ENCODE measurements at regions not wholly inside any gene's neighbourhood (a gene's known extent, or its start where the extent isn't known, plus 50 kb on each side); places are given as distances from the start of the nearest gene placed in this dataset.

DNA sequence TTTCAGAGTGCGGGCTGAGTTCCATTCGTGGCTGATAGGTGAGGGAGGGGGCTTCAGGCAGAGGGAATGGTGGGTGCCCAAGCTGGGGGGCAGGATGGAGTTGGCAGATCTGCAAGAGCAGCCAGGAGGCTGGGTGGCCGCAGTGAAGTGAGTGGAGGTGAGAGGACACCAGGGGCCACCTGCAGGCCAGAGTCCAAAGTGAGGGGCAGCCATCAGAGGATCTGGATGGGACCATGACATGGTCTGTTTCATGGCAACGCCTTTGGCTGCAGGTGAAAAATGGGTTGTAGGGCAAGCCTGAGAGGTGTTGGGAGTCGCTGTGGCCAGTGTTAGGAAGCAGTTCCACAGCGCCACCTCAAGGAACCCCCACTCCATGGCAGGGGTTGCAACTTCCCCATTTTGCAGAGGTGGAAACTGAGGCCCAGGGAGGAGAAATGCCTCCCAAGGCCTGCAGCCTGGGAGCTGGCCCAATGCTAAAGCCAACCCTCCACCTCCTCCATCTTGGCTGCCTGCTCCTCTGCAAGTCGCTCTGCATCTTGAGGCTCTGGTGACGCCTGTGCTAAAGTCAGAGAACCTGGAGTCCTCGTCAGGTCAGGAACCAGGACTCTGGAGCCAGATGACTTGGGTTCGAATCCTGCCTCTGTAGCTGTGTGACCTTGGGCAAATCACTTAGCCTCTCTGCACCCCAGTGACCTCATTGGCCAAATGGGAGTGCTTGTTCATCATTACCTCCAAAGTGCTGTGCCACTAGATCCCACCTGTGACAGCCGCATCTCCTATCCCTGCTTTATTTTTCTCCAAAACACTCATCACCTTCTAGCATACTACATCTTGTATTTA, 153.8 kb downstream of the CEBPB start:
- TF ChIP-seq, protein P1, sequence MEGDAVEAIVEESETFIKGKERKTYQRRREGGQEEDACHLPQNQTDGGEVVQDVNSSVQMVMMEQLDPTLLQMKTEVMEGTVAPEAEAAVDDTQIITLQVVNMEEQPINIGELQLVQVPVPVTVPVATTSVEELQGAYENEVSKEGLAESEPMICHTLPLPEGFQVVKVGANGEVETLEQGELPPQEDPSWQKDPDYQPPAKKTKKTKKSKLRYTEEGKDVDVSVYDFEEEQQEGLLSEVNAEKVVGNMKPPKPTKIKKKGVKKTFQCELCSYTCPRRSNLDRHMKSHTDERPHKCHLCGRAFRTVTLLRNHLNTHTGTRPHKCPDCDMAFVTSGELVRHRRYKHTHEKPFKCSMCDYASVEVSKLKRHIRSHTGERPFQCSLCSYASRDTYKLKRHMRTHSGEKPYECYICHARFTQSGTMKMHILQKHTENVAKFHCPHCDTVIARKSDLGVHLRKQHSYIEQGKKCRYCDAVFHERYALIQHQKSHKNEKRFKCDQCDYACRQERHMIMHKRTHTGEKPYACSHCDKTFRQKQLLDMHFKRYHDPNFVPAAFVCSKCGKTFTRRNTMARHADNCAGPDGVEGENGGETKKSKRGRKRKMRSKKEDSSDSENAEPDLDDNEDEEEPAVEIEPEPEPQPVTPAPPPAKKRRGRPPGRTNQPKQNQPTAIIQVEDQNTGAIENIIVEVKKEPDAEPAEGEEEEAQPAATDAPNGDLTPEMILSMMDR (IDR thresholded peaks at IDR 0.05), result peak in 1 of 3 experiments; percentile 13
- no peak for TF ChIP-seq POLR2A (IDR thresholded peaks at IDR 0.05; ENCODE audit: low read depth)

Measured in esophagus muscularis mucosa (tissue), 3 donors.